MM.1S (cell line): ENCODE measurements at regions not wholly inside any gene's neighbourhood (a gene's known extent, or its start where the extent isn't known, plus 50 kb on each side); places are given as distances from the start of the nearest gene placed in this dataset.

Source experiments
- DNase-seq: peaks from one replicate; pipeline ENCODE4 v3.0.0-alpha.2; 2015
- H2AFZ ChIP-seq: fragments of 300-600 bp; sonication (generic); 2 replicates; pipeline ENCODE4 v1.6.0; 2016; ENCODE audit warnings: antibody characterized with exemption, low read length
- H3F3A ChIP-seq: fragments of 300-600 bp; sonication (generic); 2 replicates; pipeline ENCODE4 v1.6.1; 2016; ENCODE audit warnings: mild to moderate bottlenecking, antibody characterized with exemption, low read length, moderate library complexity, mixed read lengths; ENCODE audit not compliant: insufficient read depth
- H3K27ac ChIP-seq: fragments of 300-600 bp; sonication (generic); 2 replicates; pipeline ENCODE4 v1.5.1; 2016; ENCODE audit warnings: mild to moderate bottlenecking, low read length
- H3K27me3 ChIP-seq: fragments of 300-600 bp; sonication (generic); replicated peaks from 2 replicates; pipeline ENCODE4 v1.6.0; 2016; ENCODE audit warnings: low read length; ENCODE audit not compliant: insufficient read depth
- H3K36me3 ChIP-seq: fragments of 300-600 bp; sonication (generic); replicated peaks from 2 replicates; pipeline ENCODE4 v1.6.1; 2016; ENCODE audit warnings: mild to moderate bottlenecking, low read length, mixed read lengths; ENCODE audit not compliant: insufficient read depth
- H3K4me1 ChIP-seq: fragments of 300-600 bp; sonication (generic); 2 replicates; pipeline ENCODE4 v1.6.1; 2016; ENCODE audit warnings: low read length, mixed read lengths
- H3K4me2 ChIP-seq: fragments of 300-600 bp; sonication (generic); 2 replicates; pipeline ENCODE4 v1.6.0; 2016; ENCODE audit warnings: low read depth, low read length
- H3K4me3 ChIP-seq: fragments of 300-600 bp; sonication (generic); 2 replicates; pipeline ENCODE4 v1.5.1; 2016; ENCODE audit warnings: low read length, mixed read lengths
- H3K79me2 ChIP-seq: fragments of 300-600 bp; sonication (generic); 2 replicates; pipeline ENCODE4 v1.6.1; 2016; ENCODE audit warnings: mixed run types, low read length, mixed read lengths
- H3K9ac ChIP-seq: fragments of 300-600 bp; sonication (generic); 2 replicates; pipeline ENCODE4 v1.6.1; 2016; ENCODE audit warnings: low read length, mixed read lengths
- H3K9me2 ChIP-seq: fragments of 300-600 bp; sonication (generic); replicated peaks from 2 replicates; pipeline ENCODE4 v1.6.1; 2016; ENCODE audit warnings: mild to moderate bottlenecking, low read length, mixed read lengths; ENCODE audit not compliant: insufficient read depth
- H3K9me3 ChIP-seq: fragments of 300-600 bp; sonication (generic); replicated peaks from 2 replicates; pipeline ENCODE4 v1.6.1; 2016; ENCODE audit warnings: mild to moderate bottlenecking, low read length, mixed read lengths; ENCODE audit not compliant: insufficient read depth
- H4K20me1 ChIP-seq: fragments of 300-600 bp; sonication (generic); 2 replicates; pipeline ENCODE4 v1.6.1; 2016; ENCODE audit warnings: mild to moderate bottlenecking, low read length, moderate library complexity, mixed read lengths; ENCODE audit not compliant: insufficient read depth
- EZH2 ChIP-seq: fragments of 300-600 bp; sonication (generic); optimal IDR thresholded peaks from 2 replicates; pipeline ENCODE3; 2017; ENCODE audit warnings: low read depth, mild to moderate bottlenecking, antibody characterized with exemption, low read length, mixed read lengths
- EZH2phosphoT487 ChIP-seq: fragments of 300-600 bp; sonication (generic); IDR thresholded peaks from 2 replicates; pipeline ENCODE4 v1.6.1; 2018; ENCODE audit warnings: antibody characterized with exemption, low read length
- TF ChIP-seq, protein P1 (sequence below): fragments of 300-600 bp; sonication (generic); IDR thresholded peaks from 2 replicates; pipeline ENCODE4 v1.5.1; 2016; ENCODE audit warnings: antibody characterized with exemption, low read length, mixed read lengths

DNA sequence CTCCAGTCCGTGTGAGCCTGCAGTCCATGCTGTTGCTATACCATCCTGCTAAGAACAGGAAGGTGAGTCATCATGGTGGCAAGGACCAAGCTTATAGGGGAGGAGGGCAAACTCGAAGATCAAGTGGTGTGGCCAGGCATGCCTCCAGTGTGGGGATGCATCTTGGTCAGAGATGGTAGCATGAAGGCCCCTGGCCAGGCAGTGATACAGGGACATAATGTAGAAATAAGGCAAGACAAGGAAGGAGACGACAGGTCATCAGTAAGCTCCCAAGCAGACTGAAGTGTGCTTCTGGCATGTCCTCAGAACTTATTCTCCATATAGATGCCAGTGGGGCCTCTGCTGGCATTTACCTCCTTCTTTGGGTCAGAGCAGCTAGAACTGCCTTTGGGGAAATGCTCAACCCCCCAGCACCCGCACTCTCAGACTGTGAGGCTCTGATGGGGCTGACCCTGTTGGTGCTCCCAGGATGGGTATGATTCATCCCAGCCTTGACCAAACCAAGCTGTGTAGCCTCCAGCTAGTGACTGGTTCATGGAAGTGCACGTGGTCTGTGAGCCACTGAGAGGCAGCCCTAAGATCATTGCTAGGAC is 52.5 kb upstream of the ATP2B2 start:
- Histone ChIP-seq H3F3A (no peaks in the 10 kb centered on the region), H3K4me3 (no peak overlapping the region), H2AFZ (no peak overlapping the region), H3K9me3 (no peaks in the 10 kb centered on the region), H3K4me2 (no peak overlapping the region), H4K20me1 (no peaks in the 10 kb centered on the region), H3K4me1 (no peaks in the 10 kb centered on the region), H3K79me2 (no peaks in the 10 kb centered on the region), H3K27me3 (peaks cover 25% of the 10 kb centered on the region), H3K9me2 (no peaks in the 10 kb centered on the region), H3K27ac (no peak overlapping the region), H3K9ac (no peak overlapping the region), H3K36me3 (no peaks in the 10 kb centered on the region)
- TF ChIP-seq EZH2phosphoT487 = no peak
- TF ChIP-seq EZH2 = no peak
- TF ChIP-seq, protein P1, sequence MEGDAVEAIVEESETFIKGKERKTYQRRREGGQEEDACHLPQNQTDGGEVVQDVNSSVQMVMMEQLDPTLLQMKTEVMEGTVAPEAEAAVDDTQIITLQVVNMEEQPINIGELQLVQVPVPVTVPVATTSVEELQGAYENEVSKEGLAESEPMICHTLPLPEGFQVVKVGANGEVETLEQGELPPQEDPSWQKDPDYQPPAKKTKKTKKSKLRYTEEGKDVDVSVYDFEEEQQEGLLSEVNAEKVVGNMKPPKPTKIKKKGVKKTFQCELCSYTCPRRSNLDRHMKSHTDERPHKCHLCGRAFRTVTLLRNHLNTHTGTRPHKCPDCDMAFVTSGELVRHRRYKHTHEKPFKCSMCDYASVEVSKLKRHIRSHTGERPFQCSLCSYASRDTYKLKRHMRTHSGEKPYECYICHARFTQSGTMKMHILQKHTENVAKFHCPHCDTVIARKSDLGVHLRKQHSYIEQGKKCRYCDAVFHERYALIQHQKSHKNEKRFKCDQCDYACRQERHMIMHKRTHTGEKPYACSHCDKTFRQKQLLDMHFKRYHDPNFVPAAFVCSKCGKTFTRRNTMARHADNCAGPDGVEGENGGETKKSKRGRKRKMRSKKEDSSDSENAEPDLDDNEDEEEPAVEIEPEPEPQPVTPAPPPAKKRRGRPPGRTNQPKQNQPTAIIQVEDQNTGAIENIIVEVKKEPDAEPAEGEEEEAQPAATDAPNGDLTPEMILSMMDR = no peak
- no peak for DNase-seq

DNA sequence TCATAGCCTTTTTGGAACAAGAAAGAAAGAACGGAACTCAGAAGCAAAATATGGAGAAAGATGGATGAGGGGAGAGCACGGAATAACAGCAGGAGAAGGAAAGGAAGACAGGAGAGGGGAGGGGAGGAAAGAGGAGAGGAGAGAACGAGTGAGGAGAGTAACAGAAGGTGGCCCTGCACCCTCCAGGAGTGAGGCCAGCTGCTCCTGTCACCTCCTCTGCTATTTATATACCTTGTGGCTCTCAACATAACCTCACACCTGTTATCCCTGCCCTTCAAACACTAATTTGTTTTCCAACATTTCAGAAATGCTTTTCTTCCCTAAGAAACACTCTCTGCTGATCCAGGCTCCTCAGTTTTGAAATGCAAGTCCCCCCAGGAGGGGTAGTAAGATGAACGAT is 53.4 kb upstream of the ATP2B2 start:
- Histone ChIP-seq H3F3A (no peaks in the 10 kb centered on the region), H3K27ac (no peak overlapping the region), H3K4me3 (no peak overlapping the region), H2AFZ (no peak overlapping the region), H4K20me1 (no peaks in the 10 kb centered on the region), H3K27me3 (peaks cover 25% of the 10 kb centered on the region), H3K9me2 (no peaks in the 10 kb centered on the region), H3K9ac (no peak overlapping the region), H3K9me3 (no peaks in the 10 kb centered on the region), H3K4me1 (no peaks in the 10 kb centered on the region), H3K4me2 (no peak overlapping the region), H3K36me3 (no peaks in the 10 kb centered on the region), H3K79me2 (no peaks in the 10 kb centered on the region)
- TF ChIP-seq EZH2 (no peak), EZH2phosphoT487 (no peak)
- TF ChIP-seq, protein P1 = no peak
- DNase-seq = no peak

DNA sequence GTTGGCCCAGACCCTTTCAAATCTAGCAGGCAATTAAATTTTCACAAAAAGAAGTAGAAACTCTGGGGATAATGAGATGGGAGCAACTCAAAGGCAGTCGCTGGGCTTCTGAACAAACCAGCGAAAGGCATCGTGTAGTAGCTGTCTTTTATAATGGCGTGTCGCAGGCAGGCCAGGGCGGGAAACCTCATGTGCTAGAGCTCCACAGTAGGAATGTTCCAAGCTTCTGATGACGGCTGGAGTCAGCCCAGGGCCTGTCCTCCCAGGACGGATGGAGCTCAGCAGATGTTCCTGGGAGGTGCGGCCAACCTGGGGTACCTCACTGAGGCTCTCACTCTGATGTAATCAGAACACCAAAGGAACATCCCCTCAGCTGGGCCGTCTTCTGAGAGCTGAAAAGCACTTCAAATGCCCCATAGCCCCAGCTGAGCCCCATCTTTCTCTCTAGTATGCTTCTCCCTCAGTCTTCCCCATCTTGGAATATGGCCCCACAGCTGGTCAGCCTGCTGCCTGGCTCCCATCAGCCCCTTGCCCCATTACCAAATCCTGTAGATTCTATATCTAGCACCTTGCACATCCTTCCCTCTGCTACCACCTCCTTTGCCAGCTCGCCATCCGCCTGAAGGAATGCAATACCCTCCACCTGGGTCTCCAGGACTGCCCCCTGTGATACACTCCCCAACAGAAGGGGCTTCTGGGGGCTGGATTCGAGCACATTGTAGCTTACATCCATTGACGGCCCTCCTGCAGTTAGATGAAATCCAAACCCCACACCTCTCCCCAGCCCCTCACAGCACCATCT is 54.9 kb upstream of the ATP2B2 start:
- TF ChIP-seq EZH2phosphoT487 (no peak), EZH2 (no peak)
- TF ChIP-seq, protein P1 = no peak
- Histone ChIP-seq H4K20me1 (no peaks in the 10 kb centered on the region), H3K4me1 (no peaks in the 10 kb centered on the region), H3K27me3 (peaks cover 26% of the 10 kb centered on the region), H3K9me2 (no peaks in the 10 kb centered on the region), H2AFZ (no peak overlapping the region), H3K4me2 (no peak overlapping the region), H3K4me3 (no peak overlapping the region), H3K9me3 (no peaks in the 10 kb centered on the region), H3K36me3 (no peaks in the 10 kb centered on the region), H3K79me2 (no peaks in the 10 kb centered on the region), H3K9ac (no peak overlapping the region), H3F3A (no peaks in the 10 kb centered on the region), H3K27ac (no peak overlapping the region)
- DNase-seq = no peak
